HPDE6-E6E7 (cell line): ENCODE measurements at regions not wholly inside any gene's neighbourhood (a gene's known extent, or its start where the extent isn't known, plus 50 kb on each side); places are given as distances from the start of the nearest gene placed in this dataset.

Source experiments
- DNase-seq: peaks from one replicate; pipeline ENCODE4 v3.0.0; 2011; ENCODE audit warnings: missing footprints; ENCODE audit errors: extremely low spot score

GRCh38 chr5:72041654-72042053 is 65.6 kb upstream of the MAP1B start:
- DNase-seq = no peak

GRCh38 chr5:72042097-72042496 is 65.2 kb upstream of the MAP1B start:
- no peak for DNase-seq

GRCh38 chr5:72045692-72046091 is 61.6 kb upstream of the MAP1B start:
- DNase-seq = no peak

- no peak for DNase-seq
Observed at GRCh38 chr5:72046106-72046505, 61.2 kb upstream of the MAP1B start.

- no peak for DNase-seq
Observed at GRCh38 chr5:72055636-72056035, 51.6 kb upstream of the MAP1B start.
